ENCODE measurements at regions not wholly inside any gene's neighbourhood (a gene's known extent, or its start where the extent isn't known, plus 50 kb on each side); places are given as distances from the start of the nearest gene placed in this dataset.

DNA sequence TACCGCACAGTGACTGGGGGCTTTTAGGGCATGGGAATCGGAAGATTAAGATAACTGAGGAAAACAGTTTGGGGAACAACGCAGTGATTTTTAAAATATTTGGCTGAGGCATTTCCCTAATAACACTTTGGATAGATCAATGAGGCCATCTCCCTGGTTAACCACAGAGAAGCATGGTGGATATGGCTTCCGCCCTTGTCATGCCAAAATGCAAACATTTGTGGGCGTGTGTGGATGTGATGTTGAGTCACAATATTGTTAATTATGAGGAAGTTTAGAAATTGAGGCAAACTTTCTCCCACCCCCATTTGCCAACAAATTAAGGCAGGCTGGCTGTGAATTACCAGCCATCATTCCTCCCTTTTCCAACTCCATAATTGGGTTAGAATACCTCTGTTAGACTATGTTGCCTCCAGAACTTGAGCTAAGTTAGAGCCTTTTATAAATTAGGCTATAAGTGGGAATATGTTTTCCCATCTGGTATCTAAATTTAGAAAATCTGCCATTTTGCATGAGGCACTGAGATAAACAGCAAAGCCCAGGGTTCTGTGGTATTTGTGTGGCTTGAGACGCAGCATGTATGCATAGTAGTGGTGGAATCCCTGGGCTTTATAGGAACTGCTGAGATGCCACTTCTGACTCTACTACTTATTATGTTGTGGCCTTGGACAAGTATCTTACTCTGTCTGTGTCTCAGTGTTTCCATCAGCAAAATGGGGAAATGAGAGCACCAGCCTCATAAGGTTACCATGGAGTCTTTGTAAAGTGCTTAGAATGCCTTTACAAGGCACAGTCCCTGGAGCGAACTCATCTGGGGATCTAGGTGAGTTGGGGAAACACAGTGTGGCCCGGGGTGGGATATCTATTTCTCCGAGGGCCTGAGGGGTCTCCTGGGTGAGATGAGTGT, 154.6 kb downstream of the C1orf94 start:
- no peak for DNase-seq

- DNase-seq = no peak
These were observed 156.3 kb downstream of the C1orf94 start for GRCh38 chr1:34332996-34333395.

DNA sequence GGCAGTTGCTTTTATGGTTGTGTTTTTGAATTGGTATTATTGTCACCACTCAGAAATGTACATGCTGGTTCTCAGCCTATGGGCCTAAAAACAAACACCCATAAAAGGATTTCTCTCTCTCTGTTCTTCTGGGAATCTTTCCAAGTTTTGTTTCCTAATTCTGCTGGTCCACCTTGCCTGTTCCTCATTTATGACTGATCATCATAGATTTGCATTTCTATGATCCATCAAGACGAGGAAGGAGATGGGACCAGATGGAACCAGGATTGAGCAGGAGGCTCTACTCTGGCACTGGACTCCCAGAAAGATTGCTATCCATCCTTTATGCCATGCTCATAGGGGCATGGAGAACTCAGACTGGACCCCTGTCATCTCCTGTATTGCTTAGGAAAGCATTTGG, 162.2 kb downstream of the C1orf94 start:
- DNase-seq = no peak

DNA sequence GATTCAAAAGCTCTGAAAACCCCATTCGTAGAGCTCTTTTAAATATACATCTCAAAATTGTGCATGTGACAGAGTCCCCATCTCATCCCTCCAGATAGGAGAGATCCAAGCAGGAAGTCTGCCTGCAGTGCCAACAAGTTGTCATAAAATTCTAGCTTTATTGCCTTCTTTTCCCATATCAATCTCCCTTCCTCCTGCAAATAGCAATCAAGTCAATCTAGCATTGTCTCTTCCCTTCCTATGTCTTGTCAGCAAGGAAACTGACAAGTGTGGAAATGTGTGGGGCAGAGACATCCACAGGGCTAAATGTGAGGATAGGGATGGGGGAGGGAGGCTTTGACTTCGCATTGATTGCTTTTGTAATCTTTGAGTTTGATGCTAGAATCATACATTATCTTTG, 165.2 kb downstream of the C1orf94 start:
- no peak for DNase-seq

- DNase-seq = no peak
These were observed 165.6 kb downstream of the C1orf94 start for GRCh38 chr1:34342334-34342733.

DNA sequence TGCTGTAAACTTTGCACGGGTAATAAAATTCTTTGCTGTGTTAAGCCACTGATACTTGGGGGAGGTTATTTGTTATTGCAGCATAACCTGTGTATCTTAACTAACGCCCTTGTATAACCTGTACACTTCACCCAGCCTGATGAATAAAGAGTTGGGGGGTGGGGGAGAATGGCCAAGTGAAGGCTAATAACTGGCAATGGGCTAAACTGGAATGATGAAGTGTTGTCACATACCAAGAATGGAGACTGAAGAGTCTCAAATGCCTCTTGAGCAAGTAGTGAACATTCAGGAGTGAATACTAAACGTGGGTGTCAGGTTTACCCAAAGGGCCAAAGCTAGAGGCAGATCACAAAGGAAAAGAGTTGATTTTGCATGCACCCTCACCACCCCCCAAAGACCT, 169.4 kb downstream of the C1orf94 start:
- DNase-seq = no peak

DNA sequence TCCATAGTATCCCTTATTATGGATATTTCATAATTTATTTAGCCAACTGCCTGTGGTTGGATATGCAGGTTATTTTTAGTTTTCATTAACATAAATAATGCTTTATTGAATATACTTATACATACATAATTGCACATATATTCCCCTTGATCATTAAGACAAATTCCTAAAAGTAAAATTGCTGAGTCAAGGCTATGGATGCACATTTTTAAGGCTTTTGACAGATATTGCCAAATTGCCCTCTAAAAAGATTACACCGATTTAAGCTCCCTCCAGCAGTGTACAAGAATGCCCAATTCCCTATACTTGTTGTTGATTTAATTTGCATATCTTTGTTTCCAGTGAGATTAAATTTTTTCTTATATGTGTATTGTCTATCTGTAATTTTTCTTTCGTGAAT, 176.7 kb downstream of the C1orf94 start:
- DNase-seq = no peak

DNA sequence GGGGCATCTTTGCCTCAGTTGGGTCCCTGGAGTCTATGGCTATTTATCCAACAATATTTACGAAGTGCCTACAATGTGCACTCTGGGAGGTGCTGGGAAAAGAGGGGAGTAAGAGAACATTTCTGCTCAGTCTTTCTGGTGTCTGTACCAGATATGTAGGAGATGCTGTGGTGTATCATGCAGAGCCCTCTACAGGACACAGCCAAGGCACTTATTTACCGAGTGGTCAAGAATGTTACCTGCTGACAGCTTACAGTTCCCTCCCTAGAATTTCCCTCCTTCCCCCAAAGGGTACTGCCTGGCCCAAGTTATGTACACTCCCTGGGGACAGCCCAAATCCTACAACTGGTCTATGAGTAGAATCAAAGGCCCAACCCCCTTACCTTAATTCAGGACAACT, 177.7 kb downstream of the C1orf94 start:
- DNase-seq = no peak

DNA sequence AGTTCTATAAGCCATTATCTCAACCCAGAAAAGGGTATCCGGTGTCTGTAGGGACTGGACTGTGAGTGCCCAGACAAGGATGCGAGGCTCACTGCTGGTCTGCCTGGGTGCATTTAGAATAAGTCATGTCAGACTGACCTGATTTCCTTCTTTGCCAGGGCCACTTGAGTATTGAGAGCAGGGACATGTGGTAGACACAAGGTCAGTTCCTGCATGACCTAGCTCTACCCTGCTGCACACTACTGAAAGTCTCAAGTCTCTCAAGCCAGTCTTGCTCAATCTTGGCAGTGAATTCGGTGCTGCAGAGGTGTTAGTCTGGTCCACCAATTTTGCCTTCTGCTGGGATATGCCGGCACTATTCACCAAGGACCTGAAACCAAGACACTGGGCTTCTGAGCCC, 180.1 kb downstream of the C1orf94 start:
- DNase-seq = no peak

GRCh38 chr1:34358636-34359035, 181.9 kb downstream of the C1orf94 start:
- DNase-seq = no peak

GRCh38 chr1:34359411-34359810, 182.7 kb downstream of the C1orf94 start:
- DNase-seq = no peak

DNA sequence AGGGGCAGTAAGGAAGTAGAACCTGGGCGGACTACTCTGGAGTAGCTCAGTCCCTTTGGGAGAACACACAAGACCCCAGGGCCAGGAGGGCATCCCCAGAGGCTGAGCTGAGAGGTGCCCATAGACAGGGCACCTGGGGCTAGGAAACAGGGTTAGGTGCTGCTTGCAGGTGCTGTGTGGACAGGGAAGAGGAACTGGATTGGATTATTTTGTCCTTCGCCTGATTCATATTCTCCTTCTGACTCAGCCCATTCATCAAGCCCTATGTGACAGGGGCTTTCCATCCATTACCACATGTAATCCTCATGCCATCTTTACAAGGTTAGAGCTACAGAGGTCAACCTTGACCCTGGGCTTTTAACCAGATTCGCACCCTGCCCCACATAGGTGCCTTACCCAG, 183.9 kb downstream of the C1orf94 start:
- DNase-seq = no peak

- no peak for DNase-seq
These were observed 184.4 kb downstream of the C1orf94 start for GRCh38 chr1:34361121-34361520.

GRCh38 chr1:34361781-34362357, 185.2 kb downstream of the C1orf94 start:
- DNase-seq = no peak

GRCh38 chr1:34362949-34363348, 186.2 kb downstream of the C1orf94 start:
- DNase-seq = no peak

GRCh38 chr1:34363447-34363846, 186.7 kb downstream of the C1orf94 start:
- no peak for DNase-seq

GRCh38 chr1:34363915-34364314, 187.2 kb downstream of the C1orf94 start:
- DNase-seq = no peak

DNA sequence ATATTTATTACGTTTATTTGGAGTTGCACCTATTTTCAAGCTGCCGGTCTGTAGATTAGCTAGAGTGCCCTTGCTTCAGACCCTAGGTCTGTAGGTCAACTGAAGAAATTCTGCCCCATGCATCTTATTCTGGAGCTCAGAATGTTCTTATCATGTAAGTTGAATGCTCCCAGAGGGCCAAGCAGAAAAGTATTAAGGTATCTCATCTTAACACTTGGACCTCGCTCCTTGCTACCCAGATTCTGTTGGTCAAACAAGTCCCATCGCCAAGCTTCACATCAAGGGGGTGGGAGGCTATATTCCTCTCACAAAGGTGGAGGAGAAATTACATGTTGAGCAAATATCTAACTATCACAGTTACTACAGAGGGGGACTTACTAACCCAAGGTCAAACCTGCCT, 187.7 kb downstream of the C1orf94 start:
- no peak for DNase-seq

DNA sequence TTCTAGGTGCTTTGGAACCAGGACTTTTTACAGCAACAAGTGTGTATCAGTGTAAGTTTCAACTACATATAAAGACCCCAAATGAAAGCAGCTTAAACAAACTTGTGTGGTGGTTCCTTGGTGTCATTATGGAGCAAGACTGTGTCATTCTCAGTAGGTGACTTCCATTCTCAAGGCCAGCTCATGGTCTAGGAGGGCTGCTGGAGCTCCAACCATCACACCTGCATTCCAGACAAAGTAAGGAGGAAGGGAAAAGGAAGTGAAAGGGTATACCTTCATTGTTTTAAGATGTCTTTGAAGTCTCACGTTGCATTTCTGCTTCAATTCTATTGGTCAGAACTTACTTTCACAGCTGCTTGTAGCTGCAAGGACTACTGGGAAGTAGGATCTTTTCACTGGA, 188.6 kb downstream of the C1orf94 start:
- DNase-seq = no peak

GRCh38 chr1:34366875-34367624, 190.3 kb downstream of the C1orf94 start:
- DNase-seq = no peak

DNA sequence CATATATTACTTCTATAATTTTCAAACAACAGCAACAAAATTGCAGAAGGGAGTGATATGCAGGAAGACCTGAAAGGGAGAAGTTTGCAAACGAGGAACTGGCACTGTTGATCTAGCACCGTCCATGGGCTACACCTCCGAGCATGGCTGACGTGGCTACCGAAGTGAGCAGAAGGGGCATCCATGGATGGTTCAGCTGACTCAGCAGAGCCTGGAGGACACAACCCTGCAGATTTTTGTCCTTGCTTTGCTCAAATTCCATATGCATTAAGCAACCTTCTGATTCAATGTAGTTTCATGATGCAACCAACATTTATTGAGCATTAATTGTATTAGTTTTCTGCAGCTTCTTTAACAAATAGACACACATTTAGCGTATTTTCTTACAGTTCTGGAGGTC, 191.2 kb downstream of the C1orf94 start:
- DNase-seq = no peak

DNA sequence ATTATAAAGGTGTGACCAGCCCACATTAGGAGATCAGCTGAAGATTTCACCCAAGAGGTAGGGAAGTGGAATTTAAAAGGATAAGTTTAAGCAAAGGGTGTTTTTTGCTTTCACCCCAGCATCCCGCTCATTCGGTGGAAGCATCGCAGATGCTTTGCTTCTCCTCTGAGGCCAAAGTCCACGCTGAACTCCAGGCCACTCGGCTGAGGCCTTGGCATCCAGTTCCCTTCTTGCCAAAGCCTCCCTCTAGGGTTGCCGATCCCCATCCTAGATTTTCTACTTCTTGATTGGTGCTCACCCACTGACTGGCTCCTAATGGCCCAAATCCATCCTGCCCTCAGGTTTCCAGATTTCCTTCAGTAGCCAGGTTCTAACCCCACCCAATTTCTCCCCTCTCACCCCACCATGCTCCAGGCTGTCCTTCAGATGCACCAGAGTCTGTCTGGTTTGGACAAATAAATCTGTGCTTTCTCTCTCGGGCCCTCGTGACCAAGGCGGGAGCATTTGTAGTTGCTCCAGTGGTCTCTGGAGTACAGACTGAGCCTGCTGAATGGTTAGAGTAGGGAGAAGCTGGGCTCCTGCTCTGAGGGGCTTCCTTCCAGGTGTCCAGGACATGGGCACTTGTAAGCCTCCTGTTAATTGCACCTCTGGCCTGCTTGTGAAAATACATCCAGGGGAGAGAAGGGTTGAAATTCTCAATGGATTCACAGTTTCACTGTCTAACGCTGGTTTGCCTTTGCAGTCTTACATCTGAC, 193.2 kb downstream of the C1orf94 start:
- no peak for DNase-seq

DNA sequence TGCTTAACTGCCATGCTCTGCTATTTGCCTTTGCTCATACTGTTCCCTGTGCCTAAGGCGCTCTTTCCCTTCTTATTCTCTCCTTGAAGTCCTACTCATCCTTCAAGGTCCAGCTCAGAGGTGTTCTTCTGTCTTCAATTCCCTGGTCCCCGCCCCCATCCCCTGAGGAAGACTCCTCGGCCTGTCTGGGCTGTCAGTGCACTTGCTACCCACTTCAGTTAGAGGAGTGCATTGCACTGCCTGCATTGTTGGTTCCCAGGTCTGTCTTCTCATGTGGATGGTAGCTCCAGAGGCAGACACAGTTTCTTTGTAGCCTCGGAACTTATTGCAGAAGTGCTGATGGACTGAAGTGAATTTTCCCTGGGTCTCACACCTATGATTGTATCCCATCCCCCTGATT, 194.0 kb downstream of the C1orf94 start:
- no peak for DNase-seq

Data from NCI-H526 treated with DMSO at 0.1 percent for 48 hours (cell line).